ENCODE measurements at regions not wholly inside any gene's neighbourhood (a gene's known extent, or its start where the extent isn't known, plus 50 kb on each side); places are given as distances from the start of the nearest gene placed in this dataset.

DNA sequence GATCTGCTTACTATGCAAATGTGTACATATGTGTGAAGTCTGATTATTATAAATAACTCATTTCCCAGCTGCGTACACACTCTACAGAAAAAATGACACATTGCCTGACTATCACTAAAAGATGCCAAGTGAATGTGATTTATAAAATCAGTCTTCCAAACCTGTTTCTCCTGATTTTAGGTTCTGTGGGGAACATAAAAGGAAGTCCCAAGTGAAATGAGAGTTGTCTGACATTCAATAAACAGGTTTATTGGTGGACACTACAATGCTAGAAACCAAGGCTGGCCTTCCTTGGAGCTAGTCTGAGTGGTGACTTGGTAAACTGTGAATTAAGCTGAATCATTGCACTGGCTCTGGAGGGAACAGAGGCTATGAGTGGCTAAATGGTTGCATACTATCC is 287.9 kb upstream of the ESRRG start:
- no peak for DNase-seq
- Mint-ChIP-seq H3K9me3 (no peaks in the 10 kb centered on the region), H3K4me1 (no peaks in the 10 kb centered on the region), H3K4me3 (no peak overlapping the region), H3K36me3 (ENCODE audit: low read depth) (no peaks in the 10 kb centered on the region), H3K27ac (no peak overlapping the region), H3K27me3 (no peaks in the 10 kb centered on the region)
- ChIA-PET CTCF (no interaction called here), POLR2A (no interaction called here)

- DNase-seq: no peak
- H3K4me3 Mint-ChIP-seq: no peak overlapping the region
- ChIA-PET CTCF (no interaction called here), POLR2A (no interaction called here)
- H3K27me3 Mint-ChIP-seq: no peaks in the 10 kb centered on the region
- H3K27ac Mint-ChIP-seq: no peak overlapping the region
- no peaks in the 10 kb centered on the region for H3K9me3 Mint-ChIP-seq
- no peaks in the 10 kb centered on the region for H3K4me1 Mint-ChIP-seq
- no peaks in the 10 kb centered on the region for H3K36me3 Mint-ChIP-seq (ENCODE audit: low read depth)
These were observed 287.0 kb upstream of the ESRRG start for GRCh38 chr1:217010253-217010652.

GRCh38 chr1:217009376-217009775 is 286.1 kb upstream of the ESRRG start:
- Mint-ChIP-seq H3K4me1 (no peaks in the 10 kb centered on the region), H3K9me3 (no peaks in the 10 kb centered on the region), H3K4me3 (no peak overlapping the region), H3K36me3 (ENCODE audit: low read depth) (no peaks in the 10 kb centered on the region), H3K27me3 (no peaks in the 10 kb centered on the region), H3K27ac (no peak overlapping the region)
- DNase-seq: no peak
- POLR2A ChIA-PET: no interaction called here
- CTCF ChIA-PET: no interaction called here

GRCh38 chr1:217004776-217005436 is 281.7 kb upstream of the ESRRG start:
- no peak overlapping the region for H3K4me3 Mint-ChIP-seq
- no peak for DNase-seq
- no peak overlapping the region for H3K27ac Mint-ChIP-seq
- H3K36me3 Mint-ChIP-seq (ENCODE audit: low read depth): no peaks in the 10 kb centered on the region
- no peaks in the 10 kb centered on the region for H3K4me1 Mint-ChIP-seq
- ChIA-PET CTCF (no interaction called here), POLR2A (no interaction called here)
- H3K9me3 Mint-ChIP-seq: no peaks in the 10 kb centered on the region
- H3K27me3 Mint-ChIP-seq: no peaks in the 10 kb centered on the region

- H3K4me1 Mint-ChIP-seq: no peaks in the 10 kb centered on the region
- CTCF ChIA-PET: no interaction called here
- POLR2A ChIA-PET: no interaction called here
- no peaks in the 10 kb centered on the region for H3K9me3 Mint-ChIP-seq
- no peaks in the 10 kb centered on the region for H3K27me3 Mint-ChIP-seq
- no peak overlapping the region for H3K27ac Mint-ChIP-seq
- DNase-seq: no peak
- no peak overlapping the region for H3K4me3 Mint-ChIP-seq
- no peaks in the 10 kb centered on the region for H3K36me3 Mint-ChIP-seq (ENCODE audit: low read depth)
These were observed 280.1 kb upstream of the ESRRG start for GRCh38 chr1:217003355-217003754.

DNA sequence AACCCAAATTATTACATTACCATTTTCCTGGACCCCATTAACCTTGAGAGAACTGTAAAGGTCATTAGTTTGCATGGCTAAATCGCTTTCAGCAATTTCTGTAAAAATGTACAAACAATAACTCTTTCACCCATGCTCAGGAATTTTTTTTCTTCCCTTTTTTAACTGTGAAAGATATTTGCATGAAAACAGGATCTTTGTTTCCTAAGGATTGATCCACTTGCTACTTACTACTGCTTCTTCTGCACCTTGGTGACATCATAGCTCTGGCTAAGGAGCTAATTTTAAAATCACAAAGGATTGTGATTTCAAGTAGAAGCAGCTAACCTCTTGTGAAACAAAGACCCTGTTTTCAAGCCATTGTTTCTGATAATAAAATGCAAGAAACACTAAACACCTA is 274.6 kb upstream of the ESRRG start:
- no peaks in the 10 kb centered on the region for H3K4me1 Mint-ChIP-seq
- POLR2A ChIA-PET: no interaction called here

GRCh38 chr1:216997069-216997468 is 273.8 kb upstream of the ESRRG start:
- ChIA-PET POLR2A (no interaction called here), CTCF (no interaction called here)
- Mint-ChIP-seq H3K27ac (no peak overlapping the region), H3K4me1 (no peaks in the 10 kb centered on the region), H3K36me3 (ENCODE audit: low read depth) (no peaks in the 10 kb centered on the region), H3K9me3 (peaks cover 3% of the 10 kb centered on the region), H3K4me3 (no peak overlapping the region), H3K27me3 (no peaks in the 10 kb centered on the region)
- DNase-seq: no peak

More for the DNA sequence above, 274.6 kb upstream of the ESRRG start:
- Mint-ChIP-seq H3K27me3 (no peaks in the 10 kb centered on the region), H3K36me3 (ENCODE audit: low read depth) (no peaks in the 10 kb centered on the region), H3K9me3 (peaks cover 3% of the 10 kb centered on the region), H3K4me3 (no peak overlapping the region), H3K27ac (no peak overlapping the region)
- CTCF ChIA-PET: no interaction called here
- no peak for DNase-seq

- Mint-ChIP-seq H3K4me3 (no peak overlapping the region), H3K4me1 (no peaks in the 10 kb centered on the region), H3K27ac (no peak overlapping the region), H3K9me3 (peaks cover 7% of the 10 kb centered on the region), H3K27me3 (no peaks in the 10 kb centered on the region), H3K36me3 (ENCODE audit: low read depth) (no peaks in the 10 kb centered on the region)
- no peak for DNase-seq
- ChIA-PET POLR2A (no interaction called here), CTCF (no interaction called here)
These were observed 261.3 kb upstream of the ESRRG start for GRCh38 chr1:216984536-216984935.

DNA sequence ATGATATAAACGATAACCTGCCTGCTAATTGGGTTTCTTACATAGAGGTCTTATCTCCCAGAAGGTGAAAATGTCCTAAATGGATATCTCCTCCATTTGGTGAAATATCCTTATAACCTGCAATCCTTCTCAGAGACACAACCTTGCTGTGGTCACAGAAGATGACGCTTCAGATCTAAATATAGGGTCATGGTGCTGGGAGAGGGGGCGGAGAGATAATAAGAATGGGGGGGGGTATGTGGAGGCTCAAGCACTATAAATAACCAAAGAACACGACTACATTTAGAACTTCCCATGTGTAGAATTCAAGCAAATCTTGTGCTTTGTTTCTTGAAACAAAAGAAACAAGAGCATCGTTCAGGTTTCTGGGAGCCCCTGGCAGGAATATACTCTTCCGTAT is 260.6 kb upstream of the ESRRG start:
- no peaks in the 10 kb centered on the region for H3K27me3 Mint-ChIP-seq
- H3K4me1 Mint-ChIP-seq: no peaks in the 10 kb centered on the region
- H3K4me3 Mint-ChIP-seq: no peak overlapping the region
- ChIA-PET POLR2A (no interaction called here), CTCF (no interaction called here)
- H3K27ac Mint-ChIP-seq: no peak overlapping the region
- peaks cover 7% of the 10 kb centered on the region for H3K9me3 Mint-ChIP-seq
- no peak for DNase-seq
- H3K36me3 Mint-ChIP-seq (ENCODE audit: low read depth): no peaks in the 10 kb centered on the region

DNA sequence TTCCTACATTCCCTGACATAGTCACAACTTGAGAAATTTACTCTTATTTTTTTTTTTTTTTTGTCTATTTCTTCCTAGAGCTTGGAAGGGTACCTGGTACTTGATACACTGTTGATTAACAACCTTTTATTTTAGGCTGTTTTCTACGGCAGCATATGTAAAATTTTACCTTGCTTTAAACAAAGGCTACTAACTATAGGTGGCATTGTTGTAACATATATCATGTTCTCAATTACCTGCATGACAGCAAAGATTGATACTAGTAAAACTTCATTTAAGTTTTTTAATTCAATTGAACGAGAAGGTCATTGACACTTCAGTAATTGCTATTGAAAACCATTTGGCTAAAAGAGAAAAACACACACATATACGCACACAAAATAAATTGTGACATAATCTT is 238.3 kb upstream of the ESRRG start:
- POLR2A ChIA-PET: no interaction called here
- CTCF ChIA-PET: no interaction called here

DNA sequence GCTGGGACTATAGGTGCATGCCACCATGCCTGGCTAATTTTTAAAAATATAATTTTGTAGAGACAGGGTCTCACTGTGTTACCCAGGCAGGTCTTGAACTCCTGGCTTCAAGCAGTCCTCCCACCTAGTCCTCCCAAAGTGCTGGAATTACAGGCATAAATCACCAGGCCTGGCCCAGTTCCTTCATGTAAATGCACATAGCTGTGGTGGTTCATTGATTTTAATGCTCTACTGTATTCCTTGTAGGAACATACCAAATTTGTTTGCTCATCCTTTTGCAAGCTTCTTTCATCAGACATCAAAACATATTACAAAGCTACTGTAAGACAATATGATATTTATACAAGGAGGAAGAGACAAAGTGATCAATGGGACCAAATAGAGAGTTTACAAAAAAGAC is 237.5 kb upstream of the ESRRG start:
- H3K9me3 Mint-ChIP-seq: peaks cover 3% of the 10 kb centered on the region
- H3K4me3 Mint-ChIP-seq: no peak overlapping the region
- H3K4me1 Mint-ChIP-seq: no peaks in the 10 kb centered on the region
- no peaks in the 10 kb centered on the region for H3K36me3 Mint-ChIP-seq (ENCODE audit: low read depth)
- CTCF ChIA-PET: no interaction called here
- no peak overlapping the region for H3K27ac Mint-ChIP-seq
- DNase-seq: no peak
- POLR2A ChIA-PET: no interaction called here
- no peaks in the 10 kb centered on the region for H3K27me3 Mint-ChIP-seq

More for the DNA sequence above, 238.3 kb upstream of the ESRRG start:
- Mint-ChIP-seq H3K4me1 (no peaks in the 10 kb centered on the region), H3K27ac (no peak overlapping the region), H3K9me3 (peaks cover 3% of the 10 kb centered on the region), H3K36me3 (ENCODE audit: low read depth) (no peaks in the 10 kb centered on the region), H3K4me3 (no peak overlapping the region), H3K27me3 (no peaks in the 10 kb centered on the region)
- no peak for DNase-seq

DNA sequence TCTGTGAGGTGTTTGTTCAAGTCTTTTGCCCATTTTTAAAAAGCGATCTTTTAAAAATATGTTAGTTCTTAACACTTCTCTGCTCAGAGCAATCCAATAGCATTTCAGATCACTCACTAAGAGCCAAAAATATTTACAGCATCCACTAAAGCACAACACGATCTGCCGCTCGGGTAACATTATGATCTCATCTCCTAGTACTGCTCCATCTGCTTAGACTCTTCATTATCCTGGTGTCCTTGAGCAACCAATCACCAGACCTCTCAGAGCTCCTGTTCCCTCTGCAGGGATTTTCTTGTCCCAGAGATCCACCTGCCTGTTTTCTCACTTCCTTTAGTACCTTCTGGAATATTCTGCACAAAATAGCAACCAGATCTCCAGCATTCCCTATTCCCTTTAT is 235.3 kb upstream of the ESRRG start:
- Mint-ChIP-seq H3K4me3 (no peak overlapping the region), H3K36me3 (ENCODE audit: low read depth) (no peaks in the 10 kb centered on the region), H3K27ac (no peak overlapping the region), H3K27me3 (no peaks in the 10 kb centered on the region), H3K4me1 (no peaks in the 10 kb centered on the region), H3K9me3 (peaks cover 3% of the 10 kb centered on the region)
- no peak for DNase-seq
- POLR2A ChIA-PET: no interaction called here
- CTCF ChIA-PET: no interaction called here

GRCh38 chr1:216953495-216953894 is 230.3 kb upstream of the ESRRG start:
- POLR2A ChIA-PET: no interaction called here
- H3K4me3 Mint-ChIP-seq: no peak overlapping the region
- no peaks in the 10 kb centered on the region for H3K27me3 Mint-ChIP-seq
- CTCF ChIA-PET: no interaction called here
- no peaks in the 10 kb centered on the region for H3K36me3 Mint-ChIP-seq (ENCODE audit: low read depth)
- peaks cover 2% of the 10 kb centered on the region for H3K9me3 Mint-ChIP-seq
- H3K4me1 Mint-ChIP-seq: no peaks in the 10 kb centered on the region
- no peak for DNase-seq
- H3K27ac Mint-ChIP-seq: no peak overlapping the region

DNA sequence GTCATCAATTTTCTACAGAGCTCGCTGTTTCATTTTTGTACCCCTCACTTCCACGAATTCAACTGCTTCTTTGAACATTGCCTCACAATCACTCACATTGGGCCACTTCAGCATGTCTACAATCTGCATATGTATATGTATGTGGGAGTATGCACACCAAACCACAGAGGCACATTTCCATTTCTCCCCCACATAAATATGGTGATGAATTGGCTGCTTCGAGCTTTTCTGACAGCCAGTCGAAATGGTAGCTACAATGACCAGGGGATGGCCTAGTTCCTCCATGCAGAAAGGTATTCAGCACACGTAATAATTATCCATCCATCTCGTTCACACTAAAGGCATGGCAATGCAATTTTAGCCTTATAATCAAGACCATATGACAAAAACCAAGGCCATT is 229.6 kb upstream of the ESRRG start:
- Mint-ChIP-seq H3K36me3 (ENCODE audit: low read depth) (no peaks in the 10 kb centered on the region), H3K27me3 (no peaks in the 10 kb centered on the region), H3K4me3 (no peak overlapping the region), H3K4me1 (no peaks in the 10 kb centered on the region), H3K9me3 (peaks cover 2% of the 10 kb centered on the region), H3K27ac (no peak overlapping the region)
- ChIA-PET CTCF (no interaction called here), POLR2A (no interaction called here)
- DNase-seq: no peak

DNA sequence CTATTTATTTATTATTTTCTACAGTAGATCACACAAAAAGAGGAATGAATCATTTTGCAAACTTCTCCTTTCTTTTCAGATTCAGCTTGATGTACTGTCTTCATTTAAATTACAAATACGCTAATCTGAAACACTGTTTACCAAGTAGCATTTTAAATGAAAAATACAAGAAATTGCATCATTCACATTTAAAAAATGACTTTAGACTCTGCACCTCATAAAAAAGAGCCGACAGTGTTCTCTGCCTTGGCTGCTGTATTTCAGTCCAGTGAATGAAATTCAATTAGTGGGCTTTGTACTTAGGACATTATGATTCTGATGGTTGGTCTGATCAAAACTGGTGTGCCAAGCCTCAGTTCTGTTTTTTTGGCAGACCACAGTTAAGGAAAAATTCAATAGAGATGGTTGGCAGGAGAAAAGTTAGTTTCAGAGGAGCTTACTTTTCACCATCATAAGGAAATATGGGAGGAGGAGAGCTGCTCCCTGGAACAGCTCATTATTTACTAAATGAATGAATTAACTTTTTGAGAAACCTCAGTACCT is 222.4 kb upstream of the ESRRG start:
- Mint-ChIP-seq H3K36me3 (ENCODE audit: low read depth) (no peaks in the 10 kb centered on the region), H3K4me1 (no peaks in the 10 kb centered on the region), H3K27ac (no peak overlapping the region), H3K4me3 (no peak overlapping the region), H3K9me3 (no peaks in the 10 kb centered on the region), H3K27me3 (no peaks in the 10 kb centered on the region)
- ChIA-PET CTCF (no interaction called here), POLR2A (no interaction called here)
- DNase-seq: no peak
